ENCODE measurements at regions not wholly inside any gene's neighbourhood (a gene's known extent, or its start where the extent isn't known, plus 50 kb on each side); places are given as distances from the start of the nearest gene placed in this dataset.

GRCh38 chr12:92270521-92270920 is 124.9 kb upstream of the BTG1 start:
- CTCF ChIA-PET = interaction anchor here (0.6 to 1.0 kb wide), 2 partner anchors 9 to 79 kb away, joined by 5 to 6 read pairs; no protein-coding TSS in a partner anchor
- no TSS peak for BruUV-seq (replicated peaks)
- no peak overlapping the region for H3K4me3 Mint-ChIP-seq (ENCODE audit: unreplicated experiment)
- H3K27ac Mint-ChIP-seq (ENCODE audit: low read depth, unreplicated experiment) = no peak overlapping the region
- intact Hi-C loops (cut with micrococcal nuclease) = no loop called here
- no peaks in the 10 kb centered on the region for H3K36me3 Mint-ChIP-seq (ENCODE audit: insufficient read depth, unreplicated experiment)
- no peaks in the 10 kb centered on the region for H3K27me3 Mint-ChIP-seq (ENCODE audit: insufficient read depth, unreplicated experiment)
- TF ChIP-seq, protein P1, sequence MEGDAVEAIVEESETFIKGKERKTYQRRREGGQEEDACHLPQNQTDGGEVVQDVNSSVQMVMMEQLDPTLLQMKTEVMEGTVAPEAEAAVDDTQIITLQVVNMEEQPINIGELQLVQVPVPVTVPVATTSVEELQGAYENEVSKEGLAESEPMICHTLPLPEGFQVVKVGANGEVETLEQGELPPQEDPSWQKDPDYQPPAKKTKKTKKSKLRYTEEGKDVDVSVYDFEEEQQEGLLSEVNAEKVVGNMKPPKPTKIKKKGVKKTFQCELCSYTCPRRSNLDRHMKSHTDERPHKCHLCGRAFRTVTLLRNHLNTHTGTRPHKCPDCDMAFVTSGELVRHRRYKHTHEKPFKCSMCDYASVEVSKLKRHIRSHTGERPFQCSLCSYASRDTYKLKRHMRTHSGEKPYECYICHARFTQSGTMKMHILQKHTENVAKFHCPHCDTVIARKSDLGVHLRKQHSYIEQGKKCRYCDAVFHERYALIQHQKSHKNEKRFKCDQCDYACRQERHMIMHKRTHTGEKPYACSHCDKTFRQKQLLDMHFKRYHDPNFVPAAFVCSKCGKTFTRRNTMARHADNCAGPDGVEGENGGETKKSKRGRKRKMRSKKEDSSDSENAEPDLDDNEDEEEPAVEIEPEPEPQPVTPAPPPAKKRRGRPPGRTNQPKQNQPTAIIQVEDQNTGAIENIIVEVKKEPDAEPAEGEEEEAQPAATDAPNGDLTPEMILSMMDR (IDR thresholded peaks at IDR 0.05; ENCODE audit: unreplicated experiment) = no peak
- DNase-seq (ENCODE audit: unreplicated experiment) = no peak
- peaks cover 10% of the 10 kb centered on the region for H3K4me1 Mint-ChIP-seq (ENCODE audit: insufficient read depth, unreplicated experiment)
- POLR2A ChIA-PET = interaction anchor here (0.7 to 1.0 kb wide), 2 partner anchors 21 to 125 kb away, joined by 3 to 4 read pairs; partner anchors contain the start of gene BTG1
- H3K9me3 Mint-ChIP-seq (ENCODE audit: unreplicated experiment) = no peaks in the 10 kb centered on the region

DNA sequence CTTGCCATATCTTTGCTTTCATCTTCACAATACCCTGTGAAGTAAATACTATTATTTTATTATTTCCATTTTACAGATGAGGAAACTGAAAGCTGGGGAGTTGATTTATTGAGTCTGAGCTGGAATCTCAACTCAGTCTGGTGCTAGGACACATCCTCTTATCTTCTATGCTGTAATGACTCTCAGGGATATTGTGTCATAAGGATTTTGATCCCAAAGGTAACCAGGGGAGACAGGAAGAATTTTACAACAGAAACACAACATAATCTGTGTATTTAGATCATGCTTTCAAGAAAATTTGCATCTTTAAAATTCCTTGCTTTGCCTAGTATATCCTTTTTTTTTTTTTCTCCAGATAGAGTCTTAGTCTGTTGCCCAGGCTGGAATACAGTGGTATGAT is 123.3 kb upstream of the BTG1 start:
- DNase-seq (ENCODE audit: unreplicated experiment) = no peak
- POLR2A ChIA-PET = no interaction called here
- no TSS peak for BruUV-seq (replicated peaks)
- Mint-ChIP-seq H3K4me1 (ENCODE audit: insufficient read depth, unreplicated experiment) (peaks cover 10% of the 10 kb centered on the region), H3K4me3 (ENCODE audit: unreplicated experiment) (no peak overlapping the region), H3K27me3 (ENCODE audit: insufficient read depth, unreplicated experiment) (no peaks in the 10 kb centered on the region), H3K9me3 (ENCODE audit: unreplicated experiment) (no peaks in the 10 kb centered on the region), H3K36me3 (ENCODE audit: insufficient read depth, unreplicated experiment) (no peaks in the 10 kb centered on the region), H3K27ac (ENCODE audit: low read depth, unreplicated experiment) (no peak overlapping the region)
- intact Hi-C loops (cut with micrococcal nuclease) = no loop called here
- TF ChIP-seq, protein P1 (IDR thresholded peaks at IDR 0.05; ENCODE audit: unreplicated experiment) = no peak
- CTCF ChIA-PET = interaction anchor here (0.6 to 0.9 kb wide), 2 partner anchors 165 to 731 kb away, joined by 3 read pairs; no protein-coding TSS in a partner anchor

- BruUV-seq (replicated peaks) = no TSS peak
- no peak overlapping the region for H3K27ac Mint-ChIP-seq (ENCODE audit: low read depth, unreplicated experiment)
- no peak overlapping the region for H3K4me3 Mint-ChIP-seq (ENCODE audit: unreplicated experiment)
- CTCF ChIA-PET = interaction anchor here (0.6 to 0.9 kb wide), 2 partner anchors 8 to 424 kb away, joined by 4 to 5 read pairs; no protein-coding TSS in a partner anchor
- POLR2A ChIA-PET = interaction anchor here (0.9 kb wide), 1 partner anchor 913 kb away, joined by 3 read pairs; no protein-coding TSS in a partner anchor
- H3K27me3 Mint-ChIP-seq (ENCODE audit: insufficient read depth, unreplicated experiment) = no peaks in the 10 kb centered on the region
- H3K4me1 Mint-ChIP-seq (ENCODE audit: insufficient read depth, unreplicated experiment) = no peaks in the 10 kb centered on the region
- H3K36me3 Mint-ChIP-seq (ENCODE audit: insufficient read depth, unreplicated experiment) = no peaks in the 10 kb centered on the region
- TF ChIP-seq, protein P1 (IDR thresholded peaks at IDR 0.05; ENCODE audit: unreplicated experiment) = no peak
- no peak for DNase-seq (ENCODE audit: unreplicated experiment)
- H3K9me3 Mint-ChIP-seq (ENCODE audit: unreplicated experiment) = no peaks in the 10 kb centered on the region
- intact Hi-C loops (cut with micrococcal nuclease) = no loop called here
Measured at GRCh38 chr12:92261692-92262091, 116.0 kb upstream of the BTG1 start.

DNA sequence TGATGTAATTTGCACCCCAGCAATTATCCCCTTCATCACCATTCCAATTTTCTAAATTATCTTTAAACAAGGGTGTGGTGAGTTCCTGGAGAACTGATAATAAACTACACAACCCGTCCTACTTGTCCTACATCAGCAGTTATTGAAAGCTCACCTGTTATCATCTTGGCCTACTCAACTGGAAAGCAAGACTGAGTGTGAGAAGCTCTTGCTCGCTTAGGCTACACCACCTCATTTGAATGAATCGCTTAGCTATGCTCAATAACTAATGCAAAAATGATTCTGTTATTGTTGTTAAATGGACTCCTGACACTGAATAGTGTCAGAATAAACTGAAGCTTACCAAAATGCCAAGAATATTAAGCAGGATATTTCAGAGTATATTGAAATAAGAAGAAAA is 115.4 kb upstream of the BTG1 start:
- TF ChIP-seq, protein P1 (IDR thresholded peaks at IDR 0.05; ENCODE audit: unreplicated experiment) = no peak
- no peak overlapping the region for H3K4me3 Mint-ChIP-seq (ENCODE audit: unreplicated experiment)
- no peak overlapping the region for H3K27ac Mint-ChIP-seq (ENCODE audit: low read depth, unreplicated experiment)
- intact Hi-C loops (cut with micrococcal nuclease) = no loop called here
- H3K36me3 Mint-ChIP-seq (ENCODE audit: insufficient read depth, unreplicated experiment) = no peaks in the 10 kb centered on the region
- no peaks in the 10 kb centered on the region for H3K9me3 Mint-ChIP-seq (ENCODE audit: unreplicated experiment)
- BruUV-seq (replicated peaks) = no TSS peak
- no peaks in the 10 kb centered on the region for H3K27me3 Mint-ChIP-seq (ENCODE audit: insufficient read depth, unreplicated experiment)
- no peak for DNase-seq (ENCODE audit: unreplicated experiment)
- POLR2A ChIA-PET = interaction anchor here (0.9 kb wide), 1 partner anchor 912 kb away, joined by 3 read pairs; no protein-coding TSS in a partner anchor
- H3K4me1 Mint-ChIP-seq (ENCODE audit: insufficient read depth, unreplicated experiment) = no peaks in the 10 kb centered on the region
- CTCF ChIA-PET = interaction anchor here (0.6 to 1.2 kb wide), 4 partner anchors 9 to 423 kb away, joined by 3 to 5 read pairs (median 4); no protein-coding TSS in a partner anchor

Measured in MCF 10A (cell line).